ENCODE measurements at regions not wholly inside any gene's neighbourhood (a gene's known extent, or its start where the extent isn't known, plus 50 kb on each side); places are given as distances from the start of the nearest gene placed in this dataset.

DNA sequence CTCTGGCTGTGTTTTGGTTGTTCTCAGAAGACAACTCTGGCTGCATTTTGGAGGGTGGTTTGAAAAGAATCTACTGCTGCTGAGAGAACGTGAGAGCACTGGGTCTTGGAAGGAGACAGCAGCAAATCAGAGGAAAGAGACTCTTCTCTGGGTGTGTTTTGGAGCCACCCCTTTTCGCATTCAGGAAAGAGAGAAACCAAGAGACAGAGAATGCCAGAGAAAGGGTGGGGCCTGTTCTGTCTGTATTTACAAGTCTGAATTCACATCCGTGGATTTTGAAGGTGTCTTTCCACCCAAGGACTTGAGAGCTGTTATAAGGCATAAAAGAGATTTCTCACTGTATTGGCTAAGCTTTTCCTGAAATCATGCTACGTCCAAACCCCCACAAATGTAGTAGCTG is 187.2 kb downstream of the C1orf94 start:
- Histone ChIP-seq H3K9me1 (replicated peaks; ENCODE audit: control insufficient read depth, extremely low read depth, insufficient read depth, low read length) (no peaks in the 10 kb centered on the region), H3K9me3 (replicated peaks; ENCODE audit: control insufficient read depth, insufficient read depth, low read length) (peaks cover 2% of the 10 kb centered on the region), H3K9ac (replicated peaks; ENCODE audit: extremely low read depth, insufficient read depth, low read length) (no peak overlapping the region), H3K27me3 (ENCODE audit: control insufficient read depth in 2 of 2, insufficient read depth in 2 of 2, low read length in 2 of 2) (no peaks in the 10 kb centered on the region), H3K36me3 (ENCODE audit: control insufficient read depth in 2 of 2, extremely low read depth in 1 of 2, insufficient read depth in 2 of 2, low read length in 2 of 2) (no peaks in the 10 kb centered on the region), H3K4me1 (ENCODE audit: control insufficient read depth, extremely low read depth, insufficient read depth, low read length) (no peaks in the 10 kb centered on the region), H3K4me3 (replicated peaks in 1 of 3; ENCODE audit: insufficient read depth in 1 of 3, low read depth in 1 of 3, low read length in 3 of 3) (no peak overlapping the region), H3K4me2 (ENCODE audit: insufficient read depth, low read length) (no peak overlapping the region), H2AFZ (ENCODE audit: low read depth, low read length) (no peak overlapping the region), H3K27ac (ENCODE audit: insufficient read depth, low read depth, low read length) (no peak overlapping the region), H4K20me1 (replicated peaks; ENCODE audit: control insufficient read depth, extremely low read depth, insufficient read depth, low read length) (no peaks in the 10 kb centered on the region), H3K79me2 (ENCODE audit: control insufficient read depth, insufficient read depth, low read length) (no peaks in the 10 kb centered on the region)
- dilution Hi-C loops (cut with MboI; ENCODE audit: extremely low pct_ligation_motif_present, low sequenced_read_pairs) (no loop called here), intact Hi-C loops (cut with micrococcal nuclease) (no loop called here)
- BruUV-seq (replicated peaks), result no TSS peak
- ChIA-PET POLR2A (no interaction called here), CTCF (no interaction called here)
- FAIRE-seq, result no peak
- no peak for TF ChIP-seq CTCF (IDR thresholded peaks at IDR 0.05; ENCODE audit: extremely low read depth in 1 of 2, insufficient read depth in 1 of 2, low read depth in 1 of 2, low read length in 2 of 2)
- no peak for TF ChIP-seq POLR2A (IDR thresholded peaks at IDR 0.05; ENCODE audit: low read depth, low read length)
- TF ChIP-seq MAX (IDR thresholded peaks at IDR 0.05; ENCODE audit: insufficient read depth, insufficient read length), result no peak
- TF ChIP-seq FOS (IDR thresholded peaks at IDR 0.05; ENCODE audit: borderline replicate concordance, insufficient read depth, low read length), result no peak
- TF ChIP-seq GATA2 (IDR thresholded peaks at IDR 0.05; ENCODE audit: insufficient read depth, insufficient read length, low read depth, low read length), result no peak
- no peak for TF ChIP-seq POLR2AphosphoS5 (IDR thresholded peaks at IDR 0.05; ENCODE audit: insufficient read depth, low read depth, low read length)
- no peak for TF ChIP-seq JUN (IDR thresholded peaks at IDR 0.05; ENCODE audit: borderline replicate concordance, insufficient read depth, insufficient read length, low read depth)
- TF ChIP-seq MYC (IDR thresholded peaks at IDR 0.05; ENCODE audit: low read depth, low read length), result no peak
- TF ChIP-seq EZH2 (IDR thresholded peaks at IDR 0.05; ENCODE audit: borderline replicate concordance, low read depth, low read length, severe bottlenecking), result no peak
- no peak for DNase-seq (ENCODE audit: low read depth, low spot score)

Measured in endothelial cell of umbilical vein (primary cell).